22Rv1 (cell line): ENCODE measurements at regions not wholly inside any gene's neighbourhood (a gene's known extent, or its start where the extent isn't known, plus 50 kb on each side); places are given as distances from the start of the nearest gene placed in this dataset.

ENCODE experiments used
- H3K27ac ChIP-seq: fragments of 450-650 bp; 2 replicates; pipeline ENCODE4 v1.5.1; 2017
- ZFX ChIP-seq: fragments of 450-650 bp; IDR thresholded peaks from 2 replicates; pipeline ENCODE4 v1.6.1; 2017; ENCODE audit warnings: antibody characterized with exemption, borderline replicate concordance
- TF ChIP-seq, protein P1 (sequence below): fragments of 450-650 bp; IDR thresholded peaks from 2 replicates; pipeline ENCODE4 v1.5.1; 2017; ENCODE audit warnings: mild to moderate bottlenecking

DNA sequence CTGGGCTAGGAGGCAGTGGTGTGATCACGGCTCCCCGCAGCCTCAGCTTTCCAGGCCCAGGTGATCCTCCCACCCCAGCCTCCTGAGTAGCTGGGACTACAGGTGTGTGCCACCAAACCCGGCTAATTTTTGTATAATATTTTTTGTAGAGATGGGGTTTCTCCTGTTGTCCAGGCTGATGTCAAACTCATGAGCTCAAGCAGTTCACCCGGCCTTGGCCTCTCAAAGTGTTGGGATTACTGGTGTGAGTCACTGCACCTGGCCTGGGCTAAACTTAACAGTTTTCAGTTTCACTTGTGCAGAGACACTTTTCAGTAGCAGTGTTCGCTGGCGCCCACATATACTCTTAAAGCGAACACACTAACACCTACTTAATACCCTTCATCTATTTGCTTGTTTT lies 205.6 kb upstream of the ZNF608 start:
- peak overlapping the region; percentile 66; the same call in 1 of the 2 replicates for H3K27ac ChIP-seq
- no peak for TF ChIP-seq ZFX
- TF ChIP-seq, protein P1, sequence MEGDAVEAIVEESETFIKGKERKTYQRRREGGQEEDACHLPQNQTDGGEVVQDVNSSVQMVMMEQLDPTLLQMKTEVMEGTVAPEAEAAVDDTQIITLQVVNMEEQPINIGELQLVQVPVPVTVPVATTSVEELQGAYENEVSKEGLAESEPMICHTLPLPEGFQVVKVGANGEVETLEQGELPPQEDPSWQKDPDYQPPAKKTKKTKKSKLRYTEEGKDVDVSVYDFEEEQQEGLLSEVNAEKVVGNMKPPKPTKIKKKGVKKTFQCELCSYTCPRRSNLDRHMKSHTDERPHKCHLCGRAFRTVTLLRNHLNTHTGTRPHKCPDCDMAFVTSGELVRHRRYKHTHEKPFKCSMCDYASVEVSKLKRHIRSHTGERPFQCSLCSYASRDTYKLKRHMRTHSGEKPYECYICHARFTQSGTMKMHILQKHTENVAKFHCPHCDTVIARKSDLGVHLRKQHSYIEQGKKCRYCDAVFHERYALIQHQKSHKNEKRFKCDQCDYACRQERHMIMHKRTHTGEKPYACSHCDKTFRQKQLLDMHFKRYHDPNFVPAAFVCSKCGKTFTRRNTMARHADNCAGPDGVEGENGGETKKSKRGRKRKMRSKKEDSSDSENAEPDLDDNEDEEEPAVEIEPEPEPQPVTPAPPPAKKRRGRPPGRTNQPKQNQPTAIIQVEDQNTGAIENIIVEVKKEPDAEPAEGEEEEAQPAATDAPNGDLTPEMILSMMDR = no peak

DNA sequence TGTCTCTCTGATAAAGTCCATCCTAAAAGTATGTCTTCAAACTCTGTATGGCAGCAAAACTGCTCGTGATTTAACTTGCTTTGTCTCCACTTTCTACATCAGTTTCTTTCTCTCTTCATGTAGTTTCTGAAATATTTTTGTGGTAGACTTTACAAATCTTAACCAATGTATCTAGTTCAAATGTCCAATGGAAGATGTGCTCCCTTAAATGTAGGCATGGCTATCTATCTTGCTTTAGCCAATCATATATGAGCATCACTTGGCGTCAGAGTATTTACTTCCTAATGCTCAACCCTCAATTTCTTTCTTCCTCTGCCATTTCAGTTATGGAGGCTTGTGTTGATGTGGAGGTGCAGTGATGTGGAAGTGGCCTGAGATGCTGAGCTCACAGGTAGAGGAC lies 206.1 kb upstream of the ZNF608 start:
- H3K27ac ChIP-seq = peak overlapping the region; percentile 66
- no peak for TF ChIP-seq ZFX
- TF ChIP-seq, protein P1 = no peak

DNA sequence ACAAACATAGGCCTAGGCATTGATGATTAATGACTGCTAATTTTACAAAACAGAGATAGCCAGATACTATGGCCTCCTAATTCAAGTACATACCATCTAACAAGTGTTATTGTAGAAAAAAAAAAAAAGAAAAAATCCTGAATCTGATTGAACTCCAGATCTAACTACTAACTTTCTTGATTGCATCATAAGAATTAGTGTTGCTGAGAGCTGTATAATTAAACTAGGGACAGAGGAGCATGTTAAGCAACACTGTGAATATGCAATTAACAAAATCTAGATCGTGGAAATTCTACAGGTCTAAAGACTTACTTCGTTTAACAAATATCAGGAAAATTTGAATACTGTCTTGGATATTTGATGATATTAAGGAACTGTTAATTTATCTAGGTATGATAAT lies 208.3 kb upstream of the ZNF608 start:
- TF ChIP-seq, protein P1 = no peak
- TF ChIP-seq ZFX = no peak
- peak overlapping the region; percentile 66 for H3K27ac ChIP-seq

DNA sequence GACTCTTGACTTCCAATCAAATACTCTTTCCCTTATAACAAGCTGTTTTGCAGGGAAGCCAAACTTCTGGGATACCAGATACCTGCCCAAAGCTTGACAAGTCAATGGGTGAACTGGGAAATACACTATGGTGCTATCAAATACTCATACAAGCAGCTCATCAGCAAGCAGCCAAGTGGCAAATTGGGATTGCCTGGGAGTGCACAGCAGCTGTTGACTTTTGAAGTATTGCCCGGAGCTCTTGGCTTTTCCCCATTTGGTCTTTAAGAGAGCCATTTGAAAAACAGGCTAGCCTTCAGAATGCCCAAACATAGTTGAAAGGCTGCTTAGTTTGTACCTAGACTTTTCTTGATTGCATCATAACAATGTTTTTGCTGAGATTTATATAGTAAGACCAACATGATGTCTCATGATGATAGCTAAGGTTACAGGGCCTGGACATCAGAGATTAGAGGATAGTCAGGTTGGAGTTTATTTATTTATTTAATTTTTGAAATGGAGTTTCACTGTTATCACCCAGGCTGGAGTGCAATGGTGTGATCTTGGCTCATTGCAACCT lies 210.1 kb upstream of the ZNF608 start:
- TF ChIP-seq ZFX = no peak
- TF ChIP-seq, protein P1 = no peak
- 0 out of 2 replicates have a peak overlapping the region, but pooled peaks have one; percentile 30 for H3K27ac ChIP-seq

DNA sequence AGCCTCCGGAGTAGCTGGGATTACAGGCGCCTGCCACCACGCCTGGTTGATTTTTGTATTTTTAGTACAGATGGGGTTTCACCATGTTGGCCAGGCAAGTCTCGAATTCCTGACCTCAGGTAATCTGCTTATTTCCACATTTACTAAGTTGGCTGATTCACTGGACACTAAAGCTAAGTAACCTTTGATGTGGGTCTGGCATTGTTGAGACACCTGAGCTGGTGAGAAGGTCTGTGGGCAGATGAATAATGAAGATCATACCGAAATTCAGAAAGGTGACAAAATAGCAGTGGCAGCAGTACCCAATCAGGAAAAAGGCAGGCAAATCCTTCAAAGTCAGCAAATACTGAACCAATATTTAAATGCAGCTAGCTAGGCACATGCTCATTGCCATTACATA lies 210.6 kb upstream of the ZNF608 start:
- no peak for TF ChIP-seq ZFX
- TF ChIP-seq, protein P1 = no peak
- no peak overlapping the region for H3K27ac ChIP-seq

DNA sequence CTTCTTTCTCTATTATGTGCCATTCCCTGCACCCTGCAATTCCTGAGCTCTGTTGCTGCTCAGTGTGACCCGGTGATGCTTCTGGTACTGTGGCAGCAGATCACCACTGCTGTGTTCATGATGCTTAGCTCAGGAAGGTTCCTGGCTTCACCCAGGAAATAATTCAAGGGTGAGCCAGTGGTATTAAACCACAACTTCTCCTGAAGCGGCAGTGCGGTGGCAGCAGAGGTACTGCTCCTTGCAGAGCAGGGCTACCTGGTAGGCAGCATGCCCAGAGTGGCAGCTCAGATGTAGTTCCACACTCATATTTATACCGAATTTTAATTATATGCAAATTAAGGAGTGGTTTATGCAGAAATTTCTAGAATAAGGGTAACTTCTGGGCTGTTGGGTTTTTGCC lies 213.8 kb upstream of the ZNF608 start:
- no peak overlapping the region for H3K27ac ChIP-seq
- TF ChIP-seq, protein P1 = no peak
- no peak for TF ChIP-seq ZFX

DNA sequence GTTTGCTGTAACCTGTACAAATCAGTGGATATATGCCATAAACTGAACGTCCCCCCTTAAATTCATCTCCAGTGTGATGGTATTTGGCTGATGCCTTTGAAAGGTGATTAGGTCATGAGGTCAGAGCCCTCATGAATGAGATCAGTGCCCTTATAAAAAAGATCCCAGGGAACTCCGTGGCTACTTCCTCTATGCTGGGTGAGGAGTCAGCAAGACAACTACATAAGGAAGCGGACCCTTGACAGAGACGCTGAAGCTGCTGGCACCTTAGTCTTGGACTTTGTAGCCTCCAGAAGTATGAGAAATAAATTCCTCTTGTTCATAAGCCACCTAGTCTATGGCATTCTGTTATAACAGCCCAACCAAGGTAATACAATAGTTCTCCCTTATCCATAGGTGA lies 215.1 kb upstream of the ZNF608 start:
- no peak overlapping the region for H3K27ac ChIP-seq
- TF ChIP-seq, protein P1 = no peak
- no peak for TF ChIP-seq ZFX
